ENCODE measurements at regions not wholly inside any gene's neighbourhood (a gene's known extent, or its start where the extent isn't known, plus 50 kb on each side); places are given as distances from the start of the nearest gene placed in this dataset.

- no peak for TF ChIP-seq YY1 (IDR thresholded peaks at IDR 0.05; ENCODE audit: insufficient read depth, insufficient read length)
- TF ChIP-seq ZNF274 (IDR thresholded peaks at IDR 0.05; ENCODE audit: low read depth, low read length): no peak
Measured at GRCh38 chr17:12537436-12537835, 128.3 kb upstream of the MYOCD start.
